MM.1S (cell line): ENCODE measurements at regions not wholly inside any gene's neighbourhood (a gene's known extent, or its start where the extent isn't known, plus 50 kb on each side); places are given as distances from the start of the nearest gene placed in this dataset.

Experiments used
- EZH2 ChIP-seq: fragments of 300-600 bp; sonication (generic); optimal IDR thresholded peaks from 2 replicates; pipeline ENCODE3; 2017; ENCODE audit warnings: low read depth, mild to moderate bottlenecking, antibody characterized with exemption, low read length, mixed read lengths
- EZH2phosphoT487 ChIP-seq: fragments of 300-600 bp; sonication (generic); IDR thresholded peaks from 2 replicates; pipeline ENCODE4 v1.6.1; 2018; ENCODE audit warnings: antibody characterized with exemption, low read length
- TF ChIP-seq, protein P1 (sequence below): fragments of 300-600 bp; sonication (generic); IDR thresholded peaks from 2 replicates; pipeline ENCODE4 v1.5.1; 2016; ENCODE audit warnings: antibody characterized with exemption, low read length, mixed read lengths

DNA sequence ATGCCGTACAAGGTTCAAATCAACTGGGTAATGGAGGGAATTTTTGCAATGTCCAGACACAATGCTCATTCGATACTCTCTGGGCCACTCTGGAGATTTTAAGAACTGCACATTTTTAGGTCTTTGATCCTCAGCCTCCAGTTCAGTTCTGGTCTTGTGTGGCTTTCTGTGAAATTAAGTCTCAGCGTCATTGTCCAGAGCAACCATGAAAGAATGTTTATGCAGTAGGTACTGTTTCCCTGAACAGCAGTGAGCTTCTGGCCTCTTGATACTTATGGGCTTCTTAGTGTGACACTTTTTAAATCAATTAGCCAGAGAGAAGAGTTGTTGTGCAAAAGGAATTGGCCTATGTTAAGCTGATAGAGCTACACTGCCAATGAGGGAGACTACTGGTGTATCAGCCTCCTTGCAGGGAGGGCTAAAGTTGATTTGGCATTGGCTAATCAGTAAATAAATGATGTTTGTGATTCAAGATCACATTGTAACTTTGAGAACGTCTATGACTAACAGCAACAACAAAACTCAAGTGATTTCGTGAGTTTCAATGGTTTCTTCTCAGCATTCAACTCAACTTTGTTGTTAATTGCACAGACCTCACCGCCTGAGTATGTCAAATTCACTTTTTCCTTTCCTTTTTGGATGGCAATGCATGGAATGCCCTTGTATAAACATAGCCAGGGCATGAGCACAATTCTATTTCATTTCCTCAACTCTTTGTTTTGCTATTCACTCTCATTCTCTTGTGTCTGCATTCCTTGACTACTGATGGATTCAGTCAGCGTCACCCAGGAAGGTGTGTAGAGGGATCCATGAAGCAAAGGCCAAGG is 85.1 kb downstream of the GJA1 start:
- no peak for TF ChIP-seq EZH2
- no peak for TF ChIP-seq EZH2phosphoT487
- TF ChIP-seq, protein P1, sequence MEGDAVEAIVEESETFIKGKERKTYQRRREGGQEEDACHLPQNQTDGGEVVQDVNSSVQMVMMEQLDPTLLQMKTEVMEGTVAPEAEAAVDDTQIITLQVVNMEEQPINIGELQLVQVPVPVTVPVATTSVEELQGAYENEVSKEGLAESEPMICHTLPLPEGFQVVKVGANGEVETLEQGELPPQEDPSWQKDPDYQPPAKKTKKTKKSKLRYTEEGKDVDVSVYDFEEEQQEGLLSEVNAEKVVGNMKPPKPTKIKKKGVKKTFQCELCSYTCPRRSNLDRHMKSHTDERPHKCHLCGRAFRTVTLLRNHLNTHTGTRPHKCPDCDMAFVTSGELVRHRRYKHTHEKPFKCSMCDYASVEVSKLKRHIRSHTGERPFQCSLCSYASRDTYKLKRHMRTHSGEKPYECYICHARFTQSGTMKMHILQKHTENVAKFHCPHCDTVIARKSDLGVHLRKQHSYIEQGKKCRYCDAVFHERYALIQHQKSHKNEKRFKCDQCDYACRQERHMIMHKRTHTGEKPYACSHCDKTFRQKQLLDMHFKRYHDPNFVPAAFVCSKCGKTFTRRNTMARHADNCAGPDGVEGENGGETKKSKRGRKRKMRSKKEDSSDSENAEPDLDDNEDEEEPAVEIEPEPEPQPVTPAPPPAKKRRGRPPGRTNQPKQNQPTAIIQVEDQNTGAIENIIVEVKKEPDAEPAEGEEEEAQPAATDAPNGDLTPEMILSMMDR, result no peak
